ENCODE measurements at regions not wholly inside any gene's neighbourhood (a gene's known extent, or its start where the extent isn't known, plus 50 kb on each side); places are given as distances from the start of the nearest gene placed in this dataset.

DNA sequence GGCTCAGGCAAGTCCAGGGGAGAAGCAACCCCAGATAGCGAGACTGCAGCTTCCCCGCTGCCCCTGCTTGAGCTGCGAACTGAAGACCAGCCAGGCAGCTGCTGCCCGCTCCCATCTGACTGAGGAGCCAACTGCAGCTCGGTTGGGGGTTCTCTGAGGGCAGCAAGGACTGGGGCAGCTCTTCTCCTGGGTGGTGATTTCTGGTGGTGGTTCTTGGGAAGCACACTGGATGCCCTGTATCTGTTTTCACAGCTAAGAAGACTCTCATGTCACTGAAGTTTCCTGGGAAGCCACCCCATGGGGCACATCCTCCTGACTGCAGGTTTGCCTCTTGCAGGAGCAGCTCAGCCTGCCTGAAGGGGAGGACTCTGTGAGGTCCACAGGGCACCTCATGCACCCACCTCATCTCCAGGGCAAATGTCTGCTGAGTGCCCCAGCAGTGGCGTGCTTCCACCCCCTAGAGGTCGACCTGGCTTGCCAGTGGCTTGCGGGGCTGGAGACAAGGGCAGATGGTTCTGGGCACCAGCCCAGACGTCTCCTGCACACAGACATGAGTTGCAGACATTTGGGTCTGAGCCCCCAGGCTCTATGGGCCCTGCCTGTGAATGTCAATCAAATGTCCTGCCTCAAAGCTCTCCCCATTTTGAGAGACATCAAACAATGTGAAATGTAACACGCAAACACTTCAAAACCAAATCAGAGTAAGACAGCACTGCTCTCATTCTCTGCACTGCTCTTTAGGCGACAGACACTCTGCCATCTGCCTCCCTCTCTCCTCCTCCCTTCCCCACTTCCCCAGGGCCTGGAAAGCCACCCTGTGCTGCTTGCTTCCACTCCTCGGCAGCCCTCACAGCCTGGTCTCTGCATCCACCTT lies 800.9 kb downstream of the BRD1 start:
- no peak for DNase-seq

DNA sequence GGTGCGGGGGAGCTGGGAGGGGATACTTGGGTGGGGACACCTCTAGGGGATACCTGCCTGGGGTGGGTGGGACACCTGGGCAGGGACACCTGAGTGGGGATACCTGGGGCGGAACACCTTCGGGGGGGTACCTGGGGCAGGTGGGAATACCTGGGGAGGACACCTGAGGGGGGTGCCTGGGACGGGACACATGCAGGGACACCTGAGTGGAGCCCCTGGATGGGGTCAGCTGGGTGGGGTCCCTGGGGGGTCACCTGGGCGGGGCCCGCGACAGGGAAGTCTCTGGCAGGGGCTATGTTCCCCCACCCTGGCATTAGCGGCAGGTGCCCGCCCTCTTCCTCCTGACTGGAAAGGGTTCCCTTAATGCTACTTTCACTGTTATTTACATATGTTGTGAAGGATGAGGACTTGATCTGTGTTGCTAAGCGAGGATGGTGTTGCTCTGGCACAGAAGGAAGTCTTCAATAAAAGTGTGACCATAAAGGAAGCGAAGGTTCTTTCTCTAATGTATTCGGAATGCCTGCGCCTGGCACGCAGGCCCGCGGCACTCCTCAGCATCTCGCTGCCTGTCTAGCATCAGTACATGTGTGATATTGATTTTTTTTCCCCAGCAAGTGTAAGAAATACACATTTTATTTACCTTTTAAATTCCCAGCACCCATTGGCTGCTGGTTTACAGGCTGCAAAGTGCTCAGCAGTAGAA lies 801.7 kb downstream of the BRD1 start:
- DNase-seq: no peak

DNA sequence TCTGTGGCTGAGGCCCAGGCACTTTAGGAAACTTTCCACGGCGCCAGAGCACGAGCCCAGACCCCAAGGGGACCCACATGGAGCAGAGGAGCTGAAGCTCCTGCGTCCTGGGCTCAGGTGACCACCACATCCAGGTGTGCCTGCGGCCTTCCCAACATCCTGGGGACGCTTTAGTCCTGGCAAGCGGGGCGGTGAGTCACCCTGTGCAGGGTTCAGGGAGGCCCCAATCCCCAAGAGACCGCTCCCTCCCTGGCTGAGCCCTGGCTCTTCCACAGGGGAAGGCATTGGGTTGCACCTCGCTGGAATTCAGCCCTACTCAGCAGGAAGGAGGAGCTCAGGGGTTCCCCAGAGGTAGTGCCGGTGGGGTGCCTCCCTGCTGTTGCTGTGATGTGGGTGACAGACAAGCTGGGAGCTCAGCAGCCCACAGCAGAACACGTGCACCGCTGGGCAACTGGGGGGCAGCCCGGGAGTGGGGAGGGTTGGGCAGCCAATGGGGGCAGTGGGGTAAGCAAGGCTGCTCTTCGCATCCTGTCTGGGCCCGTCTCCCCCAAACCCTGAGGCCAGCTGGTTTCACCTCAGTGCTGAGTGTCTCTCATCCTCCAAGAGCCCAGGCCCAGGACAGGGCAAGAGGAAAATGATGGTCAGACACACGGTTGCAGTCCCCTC lies 802.8 kb downstream of the BRD1 start:
- DNase-seq: no peak

DNA sequence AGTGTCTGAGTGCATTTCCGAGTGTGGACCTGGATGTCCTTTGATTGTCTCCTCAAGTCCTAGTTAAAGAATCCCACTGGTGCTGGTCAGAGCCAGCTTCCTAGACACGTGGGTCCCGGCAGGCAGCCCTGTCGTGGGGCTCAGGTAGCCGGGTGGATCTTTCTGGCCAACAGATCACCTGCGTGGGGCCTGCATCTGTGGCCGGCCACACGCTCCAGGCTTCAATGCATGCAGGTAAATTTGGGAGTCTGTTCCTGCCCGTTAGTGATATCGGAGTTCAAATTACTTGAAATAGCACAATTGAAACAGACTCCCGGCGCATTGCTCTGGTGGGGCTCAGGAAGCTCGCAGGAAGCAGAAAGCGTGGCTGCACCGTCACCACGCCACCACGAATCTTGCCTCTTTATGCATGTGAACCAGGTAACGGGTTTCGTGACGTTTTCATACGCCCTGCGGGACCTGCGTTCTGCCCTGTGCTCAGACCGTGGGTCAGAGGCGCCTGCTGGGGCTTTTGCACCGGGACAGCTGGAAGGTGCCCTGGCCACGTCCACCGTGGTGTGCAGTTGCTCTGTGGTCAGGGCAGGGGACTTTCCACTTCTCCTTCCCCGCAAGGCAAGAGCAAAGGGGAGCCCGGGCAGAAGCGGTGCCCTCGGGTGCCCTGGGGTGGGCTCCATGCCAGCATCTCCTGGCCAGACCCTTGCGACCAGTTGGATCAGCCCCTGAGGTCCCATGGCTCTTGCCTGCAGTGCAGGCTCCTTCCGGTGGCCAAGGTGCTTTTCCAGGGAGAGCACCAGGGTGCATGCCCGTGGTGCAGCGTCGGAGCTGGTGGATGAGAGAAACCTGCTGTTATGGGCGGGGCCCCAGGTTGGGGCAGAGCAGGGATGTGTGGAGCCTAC lies 803.5 kb downstream of the BRD1 start:
- no peak for DNase-seq

DNA sequence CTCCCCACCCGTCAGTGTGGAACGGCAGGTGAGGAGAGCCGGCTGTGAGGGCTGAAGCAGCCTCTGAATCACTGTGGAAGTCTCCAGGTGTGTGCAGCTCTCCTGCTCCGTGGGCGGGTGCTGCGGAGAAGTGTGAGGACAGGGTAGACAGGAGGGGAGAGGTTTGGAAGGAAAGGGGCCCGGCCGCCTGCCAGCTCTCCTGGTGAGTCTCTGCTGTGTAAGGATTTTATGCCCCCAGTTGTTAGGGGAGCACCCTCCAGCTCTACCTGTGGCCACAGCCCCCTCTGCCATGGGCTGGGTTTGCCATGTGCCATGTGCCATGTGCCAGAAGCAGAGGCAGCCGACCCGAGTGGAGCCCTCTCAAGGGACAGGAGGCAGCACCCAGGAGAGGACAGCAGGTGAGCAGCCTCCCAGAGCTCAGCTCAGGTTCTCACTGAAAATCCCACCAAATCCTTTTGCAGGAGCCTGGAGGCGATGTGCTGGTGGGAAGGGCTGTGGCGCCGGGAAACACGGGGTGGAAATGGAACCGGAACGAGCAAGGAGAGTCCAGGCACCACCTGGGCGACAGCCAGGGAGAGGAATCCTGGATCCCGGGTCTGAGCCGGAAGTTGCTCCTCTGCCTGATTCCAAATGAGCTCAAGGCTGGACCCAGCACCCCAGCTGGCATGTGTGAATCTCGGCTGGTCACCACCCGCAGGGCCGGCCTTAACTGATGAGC lies 804.4 kb downstream of the BRD1 start:
- no peak for DNase-seq

DNA sequence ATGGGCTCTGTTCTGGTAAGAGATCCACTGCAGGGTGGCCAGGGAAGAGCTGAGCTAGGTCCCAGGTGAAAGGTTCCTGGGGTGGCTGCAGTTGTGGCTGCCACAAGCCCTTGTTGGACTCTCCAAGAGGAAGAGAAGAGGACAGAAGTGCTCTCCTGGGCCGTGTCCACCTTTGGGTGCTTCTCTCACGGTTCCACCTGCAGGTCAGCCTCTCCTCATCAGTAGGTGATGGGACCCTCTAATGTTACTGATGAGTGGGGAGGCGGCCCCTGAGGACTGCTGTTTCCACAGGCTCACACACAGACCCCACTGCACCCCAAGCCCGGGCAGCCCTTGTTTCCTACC lies 804.9 kb downstream of the BRD1 start:
- no peak for DNase-seq

DNA sequence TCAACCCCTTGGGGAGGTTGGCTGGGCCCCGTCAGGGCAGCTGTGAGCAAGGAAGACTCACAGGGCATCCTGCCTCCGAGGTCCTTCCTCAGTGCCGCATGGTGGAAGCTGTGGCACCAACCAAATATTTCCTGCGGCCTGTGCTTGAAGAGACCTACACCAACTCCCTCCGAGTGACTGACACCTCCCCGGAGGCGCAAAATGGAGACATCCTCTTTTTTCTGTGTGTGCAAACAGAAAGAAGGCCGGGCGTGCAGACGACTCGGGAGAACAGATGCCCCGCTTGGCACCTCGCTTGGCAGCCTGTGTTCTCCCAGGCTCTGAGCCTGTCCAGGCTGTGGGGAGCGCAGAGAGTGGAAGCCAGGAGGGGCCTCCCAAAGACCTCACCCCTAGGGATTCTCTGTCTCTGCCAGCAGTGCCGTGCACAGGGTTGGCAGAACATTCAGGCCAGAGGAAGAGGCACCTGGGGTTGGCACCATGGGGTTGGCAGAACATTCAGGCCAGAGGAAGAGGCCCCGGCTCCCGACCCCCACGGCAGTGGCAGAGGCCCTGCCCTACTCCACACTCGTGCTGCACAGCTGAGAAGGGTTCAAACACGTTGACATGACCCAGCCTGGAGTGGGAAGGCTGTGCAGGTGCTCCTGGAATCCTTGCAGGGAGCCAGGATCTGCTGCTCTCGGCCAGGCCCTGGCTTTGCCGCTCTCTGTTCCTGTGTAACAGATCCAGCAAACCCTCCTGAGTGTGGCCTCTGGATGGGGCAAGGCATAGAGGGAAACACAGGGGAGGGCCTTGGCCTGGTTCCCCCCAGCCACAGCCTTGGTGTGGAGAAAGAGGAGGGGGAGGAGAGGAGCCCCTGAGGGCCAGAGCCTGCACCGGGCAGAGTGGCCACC lies 805.5 kb downstream of the BRD1 start:
- DNase-seq: no peak

DNA sequence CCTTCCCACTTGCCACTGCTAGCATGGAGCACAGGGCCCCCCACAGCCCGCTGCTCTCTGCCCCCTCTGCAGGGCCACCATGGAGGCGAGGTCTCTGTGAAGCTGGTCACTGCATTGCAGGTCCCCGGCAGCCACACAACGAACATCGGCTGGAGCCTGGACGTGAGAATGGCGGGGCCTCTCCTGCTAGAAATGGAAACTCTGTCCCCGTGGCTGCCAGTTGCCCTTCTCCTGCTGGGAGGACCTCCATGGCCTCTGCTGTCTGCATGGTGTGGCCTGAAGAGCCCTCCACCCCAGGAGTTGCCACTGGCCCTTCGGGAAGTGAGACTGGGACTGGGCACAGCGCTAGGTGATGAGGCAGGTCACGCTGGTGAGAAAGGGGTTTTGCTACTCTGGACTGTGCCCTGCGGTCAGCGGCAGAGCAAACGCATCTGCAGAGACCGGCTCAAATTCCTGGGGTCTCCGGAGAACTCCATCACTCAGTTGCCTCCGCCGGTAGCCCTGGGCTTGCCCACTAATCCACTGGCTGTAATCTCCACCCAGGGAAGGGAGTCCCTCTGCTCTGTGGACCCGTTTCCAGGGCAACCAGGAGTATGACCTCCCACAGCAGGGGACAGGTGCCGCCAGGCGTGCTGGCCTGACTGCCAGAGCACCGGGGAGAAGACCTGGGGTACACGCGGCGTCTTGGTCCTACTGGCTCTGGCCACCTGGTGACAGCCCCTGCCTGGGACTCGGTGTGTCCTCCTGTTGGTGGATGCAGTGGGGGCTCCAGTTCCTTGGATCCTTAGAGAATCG lies 806.3 kb downstream of the BRD1 start:
- no peak for DNase-seq

DNA sequence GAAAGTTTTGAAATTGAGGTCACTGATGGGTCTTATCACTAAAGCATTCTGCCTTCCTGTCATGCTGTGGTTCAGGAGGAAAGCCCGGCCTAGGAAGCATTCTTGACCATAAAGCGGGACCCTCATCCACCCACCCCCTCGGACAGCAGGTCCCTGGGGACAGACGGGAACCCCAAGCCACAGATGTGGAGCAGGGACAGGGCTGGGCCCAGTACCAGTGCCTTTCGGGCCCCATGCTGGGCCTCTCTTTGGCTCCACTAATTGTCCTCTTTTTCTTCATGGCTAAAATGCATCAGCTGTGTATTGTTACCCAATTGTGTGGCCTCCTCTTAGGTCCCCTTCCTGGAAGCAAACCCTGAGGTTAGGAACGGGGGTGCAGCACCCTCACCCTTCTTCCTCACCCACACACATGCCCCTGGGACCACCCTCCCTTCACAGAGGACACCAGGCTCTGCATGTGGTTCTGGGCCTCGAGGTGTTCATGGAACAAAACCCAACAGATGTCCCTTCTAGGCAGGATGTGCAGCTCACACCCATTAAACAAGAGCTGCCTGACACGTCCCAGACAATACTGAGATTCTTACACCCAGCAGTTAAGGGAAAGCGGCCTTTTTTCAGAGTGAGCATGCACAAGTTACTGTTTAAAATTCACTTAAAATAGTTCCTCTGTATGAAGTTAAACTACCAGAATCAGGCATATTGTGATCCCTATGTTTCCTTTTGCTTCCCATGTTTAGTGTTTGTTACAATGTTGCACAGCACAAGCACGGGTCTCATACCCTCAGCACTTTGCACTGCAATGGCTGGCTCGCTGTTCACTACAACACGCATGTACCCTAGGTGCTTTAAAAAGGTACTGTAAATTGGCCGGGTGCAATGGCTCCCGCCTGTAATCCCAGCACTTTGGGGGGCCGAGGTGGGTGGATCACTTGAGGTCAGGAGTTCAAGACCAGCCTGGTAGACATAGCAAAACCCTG lies 807.6 kb downstream of the BRD1 start:
- no peak for DNase-seq

DNA sequence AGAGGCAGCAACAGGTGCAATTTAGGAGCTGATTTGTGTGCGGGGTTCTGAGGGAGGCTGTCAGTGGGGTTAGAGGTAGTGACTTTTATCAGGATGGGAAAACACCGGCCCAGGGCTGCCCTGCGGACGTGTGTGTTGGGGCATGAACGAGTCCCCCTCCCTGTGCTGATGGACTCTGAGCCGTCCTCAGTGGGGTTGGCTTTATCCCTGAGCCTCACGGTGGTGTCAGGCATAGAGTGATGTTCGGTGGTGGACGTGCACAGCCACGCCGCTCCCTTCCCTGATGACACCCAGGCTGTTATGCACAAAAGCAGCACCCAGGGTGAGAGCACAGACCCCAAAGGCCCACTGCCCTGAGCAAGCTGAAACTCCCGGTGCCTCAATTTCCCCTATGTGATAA lies 809.1 kb downstream of the BRD1 start:
- no peak for DNase-seq

DNA sequence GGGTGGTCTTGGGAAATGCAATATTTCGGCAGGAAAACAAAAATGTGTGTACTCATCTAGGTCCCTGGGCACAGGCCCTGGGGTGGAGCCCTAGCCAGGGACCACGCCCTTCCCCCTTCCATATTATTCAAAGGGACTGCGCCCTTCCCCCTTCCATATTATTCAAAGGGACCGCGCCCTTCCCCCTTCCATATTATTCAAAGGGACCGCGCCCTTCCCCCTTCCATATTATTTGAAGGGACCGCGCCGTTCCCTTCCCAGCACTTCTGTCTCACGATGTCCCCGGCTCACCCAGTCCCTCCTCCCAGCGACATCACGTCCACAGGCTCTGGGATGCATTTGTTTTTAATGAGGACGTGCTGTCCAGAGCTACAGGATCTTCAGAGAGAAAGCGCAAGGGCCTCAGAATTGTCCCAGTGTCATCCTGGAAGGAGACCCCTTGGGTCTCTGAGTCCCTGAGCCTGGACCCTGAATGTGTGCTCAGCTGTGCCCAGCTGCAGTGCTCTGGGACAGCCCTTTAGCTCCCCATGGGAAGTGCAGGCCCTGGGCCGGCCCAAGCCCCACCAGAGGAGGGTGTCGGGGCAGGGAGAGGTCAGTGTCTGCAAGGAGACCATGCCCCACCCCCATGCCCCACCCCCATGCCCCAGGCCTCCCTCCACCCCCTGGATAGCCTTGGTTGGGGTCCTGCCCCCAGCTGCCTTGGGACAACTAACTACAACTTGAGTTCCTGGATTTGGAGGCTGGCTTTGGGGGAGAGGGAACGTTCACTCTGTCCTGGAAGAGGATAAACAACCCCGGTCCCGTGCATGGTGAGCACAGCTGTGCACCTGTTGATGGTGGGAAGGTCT lies 810.0 kb downstream of the BRD1 start:
- DNase-seq: no peak

DNA sequence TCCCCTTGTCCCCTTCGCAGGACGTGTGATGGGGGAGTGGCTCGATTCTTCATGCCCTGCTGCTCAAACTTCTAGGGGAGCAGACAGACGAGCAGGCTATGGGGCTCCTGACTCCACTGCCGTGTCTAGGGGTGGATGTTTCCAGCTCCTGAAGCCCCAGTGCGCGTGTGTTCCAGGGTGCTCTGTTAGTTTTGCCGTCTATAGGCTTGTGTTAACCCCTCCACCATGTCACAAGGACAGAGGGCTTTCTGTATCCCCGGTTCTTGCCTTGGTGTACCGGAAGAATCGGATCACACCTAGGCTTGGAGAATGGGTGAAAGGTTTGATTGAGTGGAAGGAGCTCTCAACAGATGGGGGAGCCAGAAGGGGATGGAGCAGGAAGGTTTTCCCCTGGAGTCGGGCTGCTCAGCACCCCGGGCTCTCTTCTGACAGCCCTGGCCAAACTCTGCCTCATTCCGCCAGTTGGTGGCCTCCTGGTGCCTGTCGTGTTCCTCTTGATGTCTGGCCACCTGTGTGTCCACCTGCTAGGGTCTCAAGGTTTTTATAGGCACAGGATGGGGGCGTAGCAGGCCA lies 810.7 kb downstream of the BRD1 start:
- DNase-seq: no peak

DNA sequence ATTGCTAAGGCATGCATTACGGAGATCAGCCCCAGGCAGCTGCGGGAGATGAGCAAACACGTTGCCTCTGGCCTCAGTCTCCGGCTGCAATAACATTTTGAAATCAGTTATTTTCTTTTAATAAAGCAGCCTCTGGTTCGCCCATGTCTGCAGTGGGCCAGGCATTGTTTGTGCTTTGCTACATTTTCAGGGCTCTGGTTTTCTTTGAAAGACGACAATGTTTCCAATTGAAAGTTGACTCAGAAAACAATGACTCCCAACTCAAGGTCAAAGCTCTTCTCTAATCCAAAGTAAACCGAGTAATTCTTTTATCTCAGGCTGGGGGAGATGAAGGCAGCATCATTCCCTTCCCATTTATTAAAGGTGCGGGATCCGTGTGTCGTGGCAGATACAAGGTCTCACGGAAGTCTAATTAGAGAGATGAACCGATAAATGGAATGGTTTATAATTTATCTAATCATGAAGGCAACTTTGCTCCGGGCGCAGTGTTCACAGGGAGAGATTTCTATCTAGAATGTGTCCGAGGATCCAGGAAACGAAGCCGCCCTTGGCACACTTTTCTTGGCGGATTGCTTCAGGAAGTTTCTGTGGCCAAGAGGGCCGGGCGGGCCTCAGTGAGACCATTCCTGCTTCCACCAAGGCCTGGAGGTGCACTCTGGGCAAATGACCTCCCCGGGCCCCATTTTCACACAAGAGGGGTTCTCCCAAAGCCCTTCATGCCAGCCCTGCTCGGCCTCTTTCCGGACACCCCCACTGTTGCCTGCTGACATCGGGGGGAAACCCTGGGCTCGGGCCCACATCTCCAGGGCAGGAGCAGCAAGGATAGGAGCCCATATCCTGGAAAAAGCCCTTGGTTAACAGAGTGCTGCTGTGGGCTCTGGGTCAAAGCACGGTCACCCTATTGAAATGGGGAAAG lies 811.4 kb downstream of the BRD1 start:
- no peak for DNase-seq

DNA sequence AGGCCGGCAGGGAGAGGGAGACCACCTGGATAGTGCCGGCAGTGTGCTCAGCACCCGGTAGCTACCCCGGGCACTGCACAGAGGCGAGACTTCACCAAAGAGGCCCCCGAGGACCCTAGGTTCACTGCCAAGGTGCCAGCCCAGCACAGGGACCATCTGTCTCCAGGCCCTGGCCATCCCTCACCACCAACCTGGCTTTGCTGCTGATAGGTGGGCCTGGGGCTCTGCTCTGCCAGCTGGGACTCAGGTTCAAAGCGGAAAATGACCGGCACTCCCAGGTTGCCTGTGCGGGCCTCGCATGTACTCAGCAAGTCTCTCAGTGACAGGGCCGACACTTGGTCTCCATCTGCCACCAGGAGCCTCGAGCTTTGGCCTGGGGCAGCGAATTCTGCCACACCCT lies 812.2 kb downstream of the BRD1 start:
- no peak for DNase-seq

DNA sequence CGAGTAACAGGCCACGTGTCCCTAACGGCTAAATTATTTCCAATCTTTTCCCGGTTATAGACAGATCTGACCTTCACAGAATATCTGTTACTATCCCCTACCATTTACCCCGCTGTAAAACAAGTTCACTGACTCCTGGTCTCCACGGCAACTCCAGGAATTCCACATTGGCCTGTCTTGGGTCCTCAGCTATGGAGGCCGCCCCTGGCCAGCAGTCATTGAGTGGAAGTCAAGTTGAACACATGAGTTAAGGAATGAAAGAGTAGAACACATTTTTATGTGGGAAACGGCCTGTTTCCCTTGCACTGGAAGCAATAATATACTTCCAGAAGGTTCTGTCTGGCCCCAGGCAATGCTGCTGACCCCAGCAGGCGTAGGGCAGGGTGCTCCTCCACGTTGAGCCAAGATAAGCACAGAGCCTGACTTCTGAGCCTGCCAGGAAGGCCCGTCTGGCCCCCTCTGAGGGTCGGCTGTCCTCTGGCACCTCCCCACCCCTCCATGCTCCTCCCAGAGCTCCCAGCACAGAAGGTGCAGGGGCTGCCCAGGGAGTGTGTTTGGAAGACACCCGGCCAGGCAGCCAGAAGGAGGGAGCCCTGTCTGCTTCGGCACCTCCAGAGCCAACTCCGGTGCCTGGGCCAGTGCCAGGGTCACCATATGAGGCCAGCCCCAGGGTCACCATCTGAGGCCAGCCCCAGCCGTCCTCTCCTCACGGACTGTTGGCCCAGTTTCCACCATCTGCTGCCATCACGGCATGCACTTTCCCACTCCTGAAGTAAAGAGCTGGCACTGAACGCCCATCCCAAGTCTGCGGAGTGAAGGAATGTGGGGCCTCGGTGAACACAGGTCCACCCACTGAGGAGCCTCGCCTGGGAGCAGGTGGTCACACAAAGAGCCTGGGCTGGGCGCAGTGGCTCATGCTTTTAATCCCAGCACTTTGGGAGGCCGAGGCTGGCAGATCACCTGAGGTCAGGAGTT lies 813.2 kb downstream of the BRD1 start:
- DNase-seq: no peak

All from 8988T (cell line).